HG02943 (cell line): ENCODE measurements at regions not wholly inside any gene's neighbourhood (a gene's known extent, or its start where the extent isn't known, plus 50 kb on each side); places are given as distances from the start of the nearest gene placed in this dataset.
"Not testable (repeated sequence)": the region's sequence is repeated elsewhere in the genome, so short reads cannot be mapped to it uniquely, and the experiment has no call there.

Experiments
- ATAC-seq: cut with Tn5 transposase; IDR thresholded peaks from one replicate; pipeline ENCODE4 v1.9.1; 2021; ENCODE audit warnings: mild to moderate bottlenecking, low read depth, moderate library complexity; ENCODE audit not compliant: unreplicated experiment

- no peak for ATAC-seq
These were observed 1224.8 kb downstream of the SUCLG1 start for GRCh38 chr2:83234246-83234645.

GRCh38 chr2:83233781-83234180 lies 1225.3 kb downstream of the SUCLG1 start:
- no peak for ATAC-seq

- no peak for ATAC-seq
These were observed 1225.8 kb downstream of the SUCLG1 start for GRCh38 chr2:83233326-83233725.

GRCh38 chr2:83229443-83229842 lies 1229.6 kb downstream of the SUCLG1 start:
- no peak for ATAC-seq

GRCh38 chr2:83224591-83225200 lies 1234.4 kb downstream of the SUCLG1 start:
- ATAC-seq = no peak

- ATAC-seq = no peak
These were observed 1237.8 kb downstream of the SUCLG1 start for GRCh38 chr2:83221258-83221657.

- no peak for ATAC-seq
These were observed 1241.2 kb downstream of the SUCLG1 start for GRCh38 chr2:83217854-83218253.

- no peak for ATAC-seq
These were observed 1262.9 kb downstream of the SUCLG1 start for GRCh38 chr2:83196225-83196624.

- ATAC-seq = no peak
These were observed 1267.8 kb downstream of the SUCLG1 start for GRCh38 chr2:83191316-83191715.

GRCh38 chr2:83186105-83186760 lies 1272.8 kb downstream of the SUCLG1 start:
- no peak for ATAC-seq

- ATAC-seq = not testable (repeated sequence)
These were observed 1278.1 kb downstream of the SUCLG1 start for GRCh38 chr2:83180862-83181530.

- no peak for ATAC-seq
These were observed 1282.5 kb downstream of the SUCLG1 start for GRCh38 chr2:83176539-83176938.

- ATAC-seq = no peak
These were observed 1286.2 kb downstream of the SUCLG1 start for GRCh38 chr2:83172841-83173240.

- ATAC-seq = no peak
These were observed 1290.7 kb downstream of the SUCLG1 start for GRCh38 chr2:83168377-83168776.

GRCh38 chr2:83162421-83162820 lies 1296.7 kb downstream of the SUCLG1 start:
- no peak for ATAC-seq

- ATAC-seq = no peak
These were observed 1298.5 kb downstream of the SUCLG1 start for GRCh38 chr2:83160571-83160970.

GRCh38 chr2:83155826-83156225 lies 1303.3 kb downstream of the SUCLG1 start:
- ATAC-seq = no peak

GRCh38 chr2:83143946-83144345 lies 1315.1 kb downstream of the SUCLG1 start:
- no peak for ATAC-seq

GRCh38 chr2:83142934-83143333 lies 1316.1 kb downstream of the SUCLG1 start:
- no peak for ATAC-seq

- no peak for ATAC-seq
These were observed 1343.5 kb downstream of the SUCLG1 start for GRCh38 chr2:83115606-83116005.

- ATAC-seq = no peak
These were observed 1343.9 kb downstream of the SUCLG1 start for GRCh38 chr2:83115155-83115554.

- ATAC-seq = no peak
These were observed 1345.1 kb downstream of the SUCLG1 start for GRCh38 chr2:83113953-83114352.
